Trophoblast cell (in vitro differentiated cells and primary cell): ENCODE measurements at regions not wholly inside any gene's neighbourhood (a gene's known extent, or its start where the extent isn't known, plus 50 kb on each side); places are given as distances from the start of the nearest gene placed in this dataset.

ENCODE experiments used
- DNase-seq, 2 donors: peaks; one replicate each; pipeline ENCODE4 v3.0.0-alpha.2; 2016
- H2AFZ ChIP-seq: 2 replicates; pipeline ENCODE4 v1.6.1; 2013; ENCODE audit warnings: low read length, moderate library complexity, mild to moderate bottlenecking; ENCODE audit not compliant: insufficient read depth, poor library complexity
- H2AK5ac ChIP-seq: 2 replicates; pipeline ENCODE4 v1.6.1; 2013; ENCODE audit warnings: mild to moderate bottlenecking, low read length
- H2BK120ac ChIP-seq: 2 replicates; pipeline ENCODE4 v1.6.1; 2013; ENCODE audit warnings: low read length, mild to moderate bottlenecking, moderate library complexity; ENCODE audit not compliant: insufficient read depth, poor library complexity
- H2BK12ac ChIP-seq: 2 replicates; pipeline ENCODE4 v1.6.1; 2013; ENCODE audit warnings: mild to moderate bottlenecking, low read length, moderate library complexity
- H2BK5ac ChIP-seq: 2 replicates; pipeline ENCODE4 v1.6.1; 2013; ENCODE audit warnings: low read length, low read depth, moderate library complexity, mild to moderate bottlenecking; ENCODE audit not compliant: poor library complexity
- H3K14ac ChIP-seq: 2 replicates; pipeline ENCODE4 v1.6.1; 2013; ENCODE audit warnings: mild to moderate bottlenecking, low read length
- H3K18ac ChIP-seq: 2 replicates; pipeline ENCODE4 v1.6.1; 2013; ENCODE audit warnings: mild to moderate bottlenecking, low read length
- H3K23ac ChIP-seq: 2 replicates; pipeline ENCODE4 v1.6.1; 2013; ENCODE audit warnings: low read length
- H3K27ac ChIP-seq: 2 replicates; pipeline ENCODE4 v1.5.1; 2013; ENCODE audit warnings: low read depth, mild to moderate bottlenecking, inconsistent platforms, low read length, moderate library complexity
- H3K27me3 ChIP-seq: 2 replicates; pipeline ENCODE4 v1.6.1; 2013; ENCODE audit warnings: inconsistent platforms, mild to moderate bottlenecking, low read length, moderate library complexity; ENCODE audit not compliant: insufficient read depth
- H3K36me3 ChIP-seq, 2 experiments: 1 replicate in 1 of 2; 2 replicates in 1 of 2; pipeline ENCODE4 v1.6.1; 2013; ENCODE audit warnings: low read length in 2 of 2, mild to moderate bottlenecking in 2 of 2, moderate library complexity in 1 of 2; ENCODE audit not compliant: insufficient read depth in 2 of 2, control insufficient read depth in 1 of 2
- H3K4ac ChIP-seq: 2 replicates; pipeline ENCODE4 v1.6.1; 2013; ENCODE audit warnings: low read depth, mild to moderate bottlenecking, low read length, moderate library complexity
- H3K4me1 ChIP-seq, 2 experiments: 1 replicate in 1 of 2; 2 replicates in 1 of 2; pipeline ENCODE4 v1.6.1; 2013; ENCODE audit warnings: low read length in 2 of 2, mild to moderate bottlenecking in 2 of 2, moderate library complexity in 1 of 2; ENCODE audit not compliant: insufficient read depth in 2 of 2, control insufficient read depth in 1 of 2
- H3K4me2 ChIP-seq: 2 replicates; pipeline ENCODE4 v1.6.1; 2013; ENCODE audit warnings: inconsistent platforms, mild to moderate bottlenecking, low read length, moderate library complexity
- H3K4me3 ChIP-seq: 2 replicates; pipeline ENCODE4 v1.5.1; 2013; ENCODE audit warnings: mild to moderate bottlenecking, low read depth, low read length, inconsistent platforms
- H3K79me1 ChIP-seq: one replicate; pipeline ENCODE4 v1.6.1; 2013; ENCODE audit warnings: low read length
- H3K79me2 ChIP-seq: 2 replicates; pipeline ENCODE4 v1.6.1; 2013; ENCODE audit warnings: low read length, mild to moderate bottlenecking; ENCODE audit not compliant: control insufficient read depth, insufficient read depth, poor library complexity
- H3K9ac ChIP-seq: 2 replicates; pipeline ENCODE4 v1.6.1; 2013; ENCODE audit warnings: mild to moderate bottlenecking, low read length
- H3K9me3 ChIP-seq: 2 replicates; pipeline ENCODE4 v1.6.1; 2013; ENCODE audit warnings: low read depth, mild to moderate bottlenecking, control low read depth, inconsistent platforms, low read length; ENCODE audit not compliant: insufficient read depth
- H4K12ac ChIP-seq: 2 replicates; pipeline ENCODE4 v1.6.1; 2013; ENCODE audit warnings: low read depth, mild to moderate bottlenecking, low read length, moderate library complexity
- H4K8ac ChIP-seq: 2 replicates; pipeline ENCODE4 v1.6.1; 2013; ENCODE audit warnings: low read depth, mild to moderate bottlenecking, low read length, moderate library complexity
- H4K91ac ChIP-seq: one replicate; pipeline ENCODE4 v1.6.1; 2013; ENCODE audit warnings: low read depth, mild to moderate bottlenecking, low read length, moderate library complexity
- WGBS: extraction: QIAGEN DNeasy Blood & Tissue Kit; methylation state at CpG from one replicate; pipeline ENCODE4 v1.1.7; 2013; ENCODE audit warnings: missing lambda C conversion rate; ENCODE audit not compliant: insufficient read length, insufficient coverage; ENCODE audit errors: extremely low coverage; 5-methylcytosine and 5-hydroxymethylcytosine counted together

- Histone ChIP-seq H3K27me3 (no peaks in the 10 kb centered on the region), H4K8ac (no peak overlapping the region), H3K4me2 (no peak overlapping the region), H3K79me1 (no peaks in the 10 kb centered on the region), H2BK12ac (no peak overlapping the region), H2BK120ac (no peak overlapping the region), H3K79me2 (no peaks in the 10 kb centered on the region), H3K4me1 (no peaks in the 10 kb centered on the region), H2AFZ (no peak overlapping the region), H3K9me3 (no peaks in the 10 kb centered on the region), H4K12ac (no peak overlapping the region), H3K23ac (no peak overlapping the region), H3K4me3 (no peak overlapping the region), H3K4ac (no peak overlapping the region), H3K18ac (no peak overlapping the region), H3K9ac (no peak overlapping the region), H2BK5ac (no peak overlapping the region), H2AK5ac (no peak overlapping the region), H3K36me3 (no peaks in the 10 kb centered on the region), H3K14ac (no peak overlapping the region), H3K27ac (no peak overlapping the region), H4K91ac (no peak overlapping the region)
- DNase-seq: no peak
- no CpG with 5 or more reads among the region's 5 CpGs for WGBS
Observed at GRCh38 chr11:45459491-45459890, 173.3 kb upstream of the SYT13 start.

- no peak overlapping the region for H2BK120ac ChIP-seq
- no peak overlapping the region for H2BK12ac ChIP-seq
- H3K9me3 ChIP-seq: no peaks in the 10 kb centered on the region
- H3K27me3 ChIP-seq: no peaks in the 10 kb centered on the region
- H3K9ac ChIP-seq: no peak overlapping the region
- no peak overlapping the region for H3K4ac ChIP-seq
- H3K4me3 ChIP-seq: no peak overlapping the region
- H3K18ac ChIP-seq: no peak overlapping the region
- H3K14ac ChIP-seq: no peak overlapping the region
- no peaks in the 10 kb centered on the region for H3K79me1 ChIP-seq
- H3K79me2 ChIP-seq: no peaks in the 10 kb centered on the region
- no peaks in the 10 kb centered on the region for H3K4me1 ChIP-seq
- H2AK5ac ChIP-seq: no peak overlapping the region
- H2AFZ ChIP-seq: no peak overlapping the region
- no peak overlapping the region for H4K91ac ChIP-seq
- DNase-seq: no peak
- H4K12ac ChIP-seq: no peak overlapping the region
- no peak overlapping the region for H3K27ac ChIP-seq
- no peaks in the 10 kb centered on the region for H3K36me3 ChIP-seq
- no peak overlapping the region for H3K4me2 ChIP-seq
- no peak overlapping the region for H4K8ac ChIP-seq
- WGBS: no CpG with 5 or more reads among the region's 4 CpGs
- no peak overlapping the region for H3K23ac ChIP-seq
- H2BK5ac ChIP-seq: no peak overlapping the region
Observed at GRCh38 chr11:45458269-45458668, 172.1 kb upstream of the SYT13 start.

GRCh38 chr11:45457649-45458048 lies 171.5 kb upstream of the SYT13 start:
- H3K36me3 ChIP-seq: no peaks in the 10 kb centered on the region
- H4K8ac ChIP-seq: no peak overlapping the region
- no peak overlapping the region for H3K4me3 ChIP-seq
- H3K79me1 ChIP-seq: no peaks in the 10 kb centered on the region
- H2BK120ac ChIP-seq: no peak overlapping the region
- DNase-seq: peak; percentile 91 to 95
- no peaks in the 10 kb centered on the region for H3K27me3 ChIP-seq
- no peak overlapping the region for H3K4me2 ChIP-seq
- no peaks in the 10 kb centered on the region for H3K9me3 ChIP-seq
- H3K4ac ChIP-seq: no peak overlapping the region
- no peak overlapping the region for H3K9ac ChIP-seq
- H3K14ac ChIP-seq: no peak overlapping the region
- H2AK5ac ChIP-seq: no peak overlapping the region
- no peak overlapping the region for H4K91ac ChIP-seq
- no peaks in the 10 kb centered on the region for H3K79me2 ChIP-seq
- no peak overlapping the region for H2AFZ ChIP-seq
- no peak overlapping the region for H3K18ac ChIP-seq
- H2BK5ac ChIP-seq: no peak overlapping the region
- no peaks in the 10 kb centered on the region for H3K4me1 ChIP-seq
- no CpG with 5 or more reads among the region's 6 CpGs for WGBS
- no peak overlapping the region for H4K12ac ChIP-seq
- no peak overlapping the region for H2BK12ac ChIP-seq
- H3K27ac ChIP-seq: no peak overlapping the region
- no peak overlapping the region for H3K23ac ChIP-seq

- Histone ChIP-seq H2BK5ac (no peak overlapping the region), H3K27me3 (no peaks in the 10 kb centered on the region), H2BK120ac (no peak overlapping the region), H3K27ac (no peak overlapping the region), H3K9ac (no peak overlapping the region), H2AFZ (no peak overlapping the region), H4K12ac (no peak overlapping the region), H3K9me3 (no peaks in the 10 kb centered on the region), H3K79me1 (no peaks in the 10 kb centered on the region), H3K14ac (no peak overlapping the region), H3K36me3 (no peaks in the 10 kb centered on the region), H3K4me2 (no peak overlapping the region), H3K79me2 (no peaks in the 10 kb centered on the region), H3K4me1 (no peaks in the 10 kb centered on the region), H3K18ac (no peak overlapping the region), H4K91ac (no peak overlapping the region), H2BK12ac (no peak overlapping the region), H4K8ac (no peak overlapping the region), H2AK5ac (no peak overlapping the region), H3K23ac (no peak overlapping the region), H3K4me3 (no peak overlapping the region), H3K4ac (no peak overlapping the region)
- no peak for DNase-seq
- WGBS: no CpG with 5 or more reads among the region's 6 CpGs
Observed at GRCh38 chr11:45456686-45457085, 170.5 kb upstream of the SYT13 start.
